ENCODE measurements at regions not wholly inside any gene's neighbourhood (a gene's known extent, or its start where the extent isn't known, plus 50 kb on each side); places are given as distances from the start of the nearest gene placed in this dataset.

DNA sequence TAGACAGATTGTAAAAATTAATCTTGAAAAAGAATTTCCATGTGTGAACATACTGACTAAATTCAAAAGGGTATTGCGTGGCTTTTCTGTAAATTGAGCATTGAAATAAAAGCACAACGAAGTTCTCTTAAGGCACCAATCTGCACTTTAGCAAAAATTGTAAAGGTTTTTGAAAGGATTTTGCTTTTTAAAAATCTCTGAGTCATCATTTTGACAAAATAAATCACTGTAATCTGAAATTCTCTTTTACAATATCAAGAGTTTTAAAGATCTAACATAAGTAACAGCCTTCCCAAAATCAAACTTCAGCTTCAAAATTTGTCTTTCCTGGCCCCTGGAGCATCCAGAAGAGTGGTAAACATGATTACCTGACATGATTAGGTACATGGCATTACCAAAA is 830.9 kb upstream of the AGA start:
- no TSS peak for BruUV-seq (replicated peaks)
- TF ChIP-seq, protein P1, sequence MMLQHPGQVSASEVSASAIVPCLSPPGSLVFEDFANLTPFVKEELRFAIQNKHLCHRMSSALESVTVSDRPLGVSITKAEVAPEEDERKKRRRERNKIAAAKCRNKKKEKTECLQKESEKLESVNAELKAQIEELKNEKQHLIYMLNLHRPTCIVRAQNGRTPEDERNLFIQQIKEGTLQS (IDR thresholded peaks at IDR 0.05), result no peak
- no peak for TF ChIP-seq TCF7L2 (IDR thresholded peaks at IDR 0.05; ENCODE audit: borderline replicate concordance, extremely low read depth, insufficient read depth, insufficient read length)
- no peak for TF ChIP-seq ZNF274 (IDR thresholded peaks at IDR 0.05; ENCODE audit: low read depth, low read length)
- TF ChIP-seq JUND (IDR thresholded peaks at IDR 0.05), result no peak
- no peak for TF ChIP-seq SIN3A (IDR thresholded peaks at IDR 0.05; ENCODE audit: low read depth)
- no peak for TF ChIP-seq FOSL1 (IDR thresholded peaks at IDR 0.05; ENCODE audit: low read depth)
- TF ChIP-seq, protein P2, sequence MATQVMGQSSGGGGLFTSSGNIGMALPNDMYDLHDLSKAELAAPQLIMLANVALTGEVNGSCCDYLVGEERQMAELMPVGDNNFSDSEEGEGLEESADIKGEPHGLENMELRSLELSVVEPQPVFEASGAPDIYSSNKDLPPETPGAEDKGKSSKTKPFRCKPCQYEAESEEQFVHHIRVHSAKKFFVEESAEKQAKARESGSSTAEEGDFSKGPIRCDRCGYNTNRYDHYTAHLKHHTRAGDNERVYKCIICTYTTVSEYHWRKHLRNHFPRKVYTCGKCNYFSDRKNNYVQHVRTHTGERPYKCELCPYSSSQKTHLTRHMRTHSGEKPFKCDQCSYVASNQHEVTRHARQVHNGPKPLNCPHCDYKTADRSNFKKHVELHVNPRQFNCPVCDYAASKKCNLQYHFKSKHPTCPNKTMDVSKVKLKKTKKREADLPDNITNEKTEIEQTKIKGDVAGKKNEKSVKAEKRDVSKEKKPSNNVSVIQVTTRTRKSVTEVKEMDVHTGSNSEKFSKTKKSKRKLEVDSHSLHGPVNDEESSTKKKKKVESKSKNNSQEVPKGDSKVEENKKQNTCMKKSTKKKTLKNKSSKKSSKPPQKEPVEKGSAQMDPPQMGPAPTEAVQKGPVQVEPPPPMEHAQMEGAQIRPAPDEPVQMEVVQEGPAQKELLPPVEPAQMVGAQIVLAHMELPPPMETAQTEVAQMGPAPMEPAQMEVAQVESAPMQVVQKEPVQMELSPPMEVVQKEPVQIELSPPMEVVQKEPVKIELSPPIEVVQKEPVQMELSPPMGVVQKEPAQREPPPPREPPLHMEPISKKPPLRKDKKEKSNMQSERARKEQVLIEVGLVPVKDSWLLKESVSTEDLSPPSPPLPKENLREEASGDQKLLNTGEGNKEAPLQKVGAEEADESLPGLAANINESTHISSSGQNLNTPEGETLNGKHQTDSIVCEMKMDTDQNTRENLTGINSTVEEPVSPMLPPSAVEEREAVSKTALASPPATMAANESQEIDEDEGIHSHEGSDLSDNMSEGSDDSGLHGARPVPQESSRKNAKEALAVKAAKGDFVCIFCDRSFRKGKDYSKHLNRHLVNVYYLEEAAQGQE (IDR thresholded peaks at IDR 0.05; ENCODE audit: low read depth), result no peak
- no peak for TF ChIP-seq CBX3 (IDR thresholded peaks at IDR 0.05; ENCODE audit: low read depth)
- TF ChIP-seq, protein P3, sequence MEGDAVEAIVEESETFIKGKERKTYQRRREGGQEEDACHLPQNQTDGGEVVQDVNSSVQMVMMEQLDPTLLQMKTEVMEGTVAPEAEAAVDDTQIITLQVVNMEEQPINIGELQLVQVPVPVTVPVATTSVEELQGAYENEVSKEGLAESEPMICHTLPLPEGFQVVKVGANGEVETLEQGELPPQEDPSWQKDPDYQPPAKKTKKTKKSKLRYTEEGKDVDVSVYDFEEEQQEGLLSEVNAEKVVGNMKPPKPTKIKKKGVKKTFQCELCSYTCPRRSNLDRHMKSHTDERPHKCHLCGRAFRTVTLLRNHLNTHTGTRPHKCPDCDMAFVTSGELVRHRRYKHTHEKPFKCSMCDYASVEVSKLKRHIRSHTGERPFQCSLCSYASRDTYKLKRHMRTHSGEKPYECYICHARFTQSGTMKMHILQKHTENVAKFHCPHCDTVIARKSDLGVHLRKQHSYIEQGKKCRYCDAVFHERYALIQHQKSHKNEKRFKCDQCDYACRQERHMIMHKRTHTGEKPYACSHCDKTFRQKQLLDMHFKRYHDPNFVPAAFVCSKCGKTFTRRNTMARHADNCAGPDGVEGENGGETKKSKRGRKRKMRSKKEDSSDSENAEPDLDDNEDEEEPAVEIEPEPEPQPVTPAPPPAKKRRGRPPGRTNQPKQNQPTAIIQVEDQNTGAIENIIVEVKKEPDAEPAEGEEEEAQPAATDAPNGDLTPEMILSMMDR (IDR thresholded peaks at IDR 0.05 in 2 of 3, conservative IDR thresholded peaks at IDR 0.05 in 1 of 3; ENCODE audit: borderline replicate concordance in 1 of 3, insufficient read depth in 1 of 3, low read depth in 2 of 3, low read length in 2 of 3), result no peak
- TF ChIP-seq RAD21 (IDR thresholded peaks at IDR 0.05; ENCODE audit: low read depth), result no peak
- TF ChIP-seq SRF (IDR thresholded peaks at IDR 0.05; ENCODE audit: low read depth), result no peak
- no peak for TF ChIP-seq POLR2A (IDR thresholded peaks at IDR 0.05; ENCODE audit: borderline replicate concordance, extremely low read depth, insufficient read depth, insufficient read length)
- TF ChIP-seq EZH2 (IDR thresholded peaks at IDR 0.05), result no peak
- H3K9ac ChIP-seq (ENCODE audit: low read length), result no peak overlapping the region
- no peak overlapping the region for H3K27ac ChIP-seq (ENCODE audit: low read depth, low read length)
- no peaks in the 10 kb centered on the region for H3K79me2 ChIP-seq (ENCODE audit: insufficient read depth, low read length)
- RAD21 ChIA-PET (ENCODE audit: low non-redundant PET in 1 of 2, low total read pairs in 2 of 2, uncharacterized antibody in 2 of 2, unreplicated experiment in 2 of 2), result no interaction called here
- no peaks in the 10 kb centered on the region for H3K9me3 ChIP-seq (ENCODE audit: control insufficient read depth in 1 of 2, insufficient read depth in 1 of 2, low read depth in 1 of 2, low read length in 2 of 2)
- H3K36me3 ChIP-seq (ENCODE audit: control insufficient read depth in 1 of 2, insufficient read depth in 2 of 2, low read length in 2 of 2), result no peaks in the 10 kb centered on the region
- H3K4me3 ChIP-seq (replicated peaks in 1 of 2; ENCODE audit: low read depth in 1 of 2, low read length in 2 of 2), result no peak overlapping the region
- H3K9me2 ChIP-seq (ENCODE audit: insufficient read depth), result no peaks in the 10 kb centered on the region
- ATAC-seq (no peak), DNase-seq (ENCODE audit: low read depth, low spot score) (no peak)
- POLR2A ChIA-PET, result no interaction called here
- H3K4me1 ChIP-seq (ENCODE audit: control insufficient read depth in 1 of 2, insufficient read depth in 2 of 2, low read length in 2 of 2), result no peaks in the 10 kb centered on the region
- intact Hi-C loops (cut with micrococcal nuclease), result no loop called here
- H3K27me3 ChIP-seq (ENCODE audit: insufficient read depth, low read length), result no peaks in the 10 kb centered on the region
- no peak overlapping the region for H2AFZ ChIP-seq (ENCODE audit: low read depth, low read length, poor library complexity, severe bottlenecking)
- H4K20me1 ChIP-seq (ENCODE audit: insufficient read depth), result no peaks in the 10 kb centered on the region
- CTCF ChIA-PET, result no interaction called here
- no peak overlapping the region for H3K4me2 ChIP-seq (ENCODE audit: low read length)

Data from HCT116 (cell line).